ENCODE measurements at regions not wholly inside any gene's neighbourhood (a gene's known extent, or its start where the extent isn't known, plus 50 kb on each side); places are given as distances from the start of the nearest gene placed in this dataset.
"Not testable (repeated sequence)": the region's sequence is repeated elsewhere in the genome, so short reads cannot be mapped to it uniquely, and the experiment has no call there.

DNA sequence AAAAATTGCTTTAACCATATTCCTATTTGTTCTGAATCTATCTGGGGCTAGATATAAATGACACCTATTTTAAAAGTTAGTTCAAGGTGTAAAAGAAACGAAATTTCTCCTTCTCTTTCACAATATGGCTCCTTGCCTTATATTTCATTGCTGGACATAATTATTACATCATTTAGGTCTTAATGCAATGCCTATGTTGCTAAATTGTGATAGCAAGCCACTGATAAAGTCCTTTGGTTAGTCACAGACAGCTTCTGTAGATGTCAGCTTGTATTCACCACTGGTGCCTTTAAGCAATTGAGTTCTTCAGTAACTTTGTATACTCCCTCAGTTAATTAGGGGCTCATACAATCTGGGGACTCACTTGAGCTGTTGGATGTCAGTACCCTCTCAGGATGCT, 1236.6 kb downstream of the GATA3 start:
- no peak for DNase-seq (ENCODE audit: low read depth)

DNA sequence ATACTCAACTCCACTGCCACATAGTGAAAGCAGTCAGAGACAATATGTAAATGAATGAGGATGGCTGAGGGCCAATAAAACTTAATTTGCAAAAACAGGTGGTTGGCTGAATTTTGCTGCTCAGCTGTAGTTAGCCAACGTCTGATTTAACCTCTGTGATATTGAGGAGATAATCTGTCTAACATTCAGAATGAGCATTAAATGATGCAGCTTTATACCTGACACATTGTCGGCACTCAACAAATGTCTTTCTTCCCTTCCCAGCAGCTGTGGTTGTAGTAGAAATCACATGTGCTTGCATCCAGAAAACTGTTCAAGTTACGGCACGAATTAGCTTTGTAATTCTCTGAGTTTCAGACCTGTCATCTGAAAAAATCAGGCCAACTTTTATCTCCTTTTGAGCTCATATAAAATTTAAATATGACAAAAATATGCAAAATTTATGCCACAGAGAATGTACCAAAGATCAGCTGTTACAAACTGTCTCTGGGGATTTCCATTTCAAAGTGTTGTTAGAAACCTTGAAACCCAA, 1239.7 kb downstream of the GATA3 start:
- no peak for DNase-seq (ENCODE audit: low read depth)

DNA sequence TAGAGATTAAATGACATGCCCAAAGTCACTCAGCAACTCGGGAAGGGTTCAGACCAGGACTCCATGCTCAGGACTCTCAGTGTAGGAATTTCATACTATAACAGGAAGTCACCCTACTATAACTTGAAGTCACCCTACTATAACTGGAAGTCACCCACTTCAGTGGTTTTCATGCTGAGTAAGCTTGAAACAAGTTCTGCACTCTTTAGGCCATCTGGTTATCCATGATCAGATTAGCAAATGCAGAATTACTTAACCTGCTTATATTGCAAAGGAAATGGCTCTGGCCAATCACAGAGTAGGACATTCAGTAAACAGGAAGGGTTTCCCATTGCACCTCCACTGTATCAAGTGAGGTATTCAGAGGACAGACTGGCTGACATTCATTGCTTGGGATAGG, 1240.4 kb downstream of the GATA3 start:
- DNase-seq (ENCODE audit: low read depth): no peak

DNA sequence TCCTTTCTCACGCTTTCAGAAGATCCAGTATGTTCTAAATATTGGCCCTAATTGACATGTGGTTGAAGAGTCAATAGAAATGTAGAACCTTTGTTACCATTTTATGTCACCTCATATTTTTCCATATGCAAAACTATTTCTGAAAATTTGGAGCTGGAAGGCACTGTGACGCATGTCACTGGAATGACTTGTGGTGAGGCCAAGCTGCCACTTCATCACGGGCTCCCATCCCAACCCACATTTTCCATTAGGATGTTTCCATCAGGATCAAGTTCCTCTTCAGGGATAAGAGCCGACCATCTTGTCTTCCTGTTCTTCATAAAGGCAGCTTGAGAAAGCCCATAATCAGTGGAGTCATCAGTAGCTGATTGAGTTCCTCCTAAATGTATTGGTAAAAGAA, 1241.7 kb downstream of the GATA3 start:
- DNase-seq (ENCODE audit: low read depth): no peak

DNA sequence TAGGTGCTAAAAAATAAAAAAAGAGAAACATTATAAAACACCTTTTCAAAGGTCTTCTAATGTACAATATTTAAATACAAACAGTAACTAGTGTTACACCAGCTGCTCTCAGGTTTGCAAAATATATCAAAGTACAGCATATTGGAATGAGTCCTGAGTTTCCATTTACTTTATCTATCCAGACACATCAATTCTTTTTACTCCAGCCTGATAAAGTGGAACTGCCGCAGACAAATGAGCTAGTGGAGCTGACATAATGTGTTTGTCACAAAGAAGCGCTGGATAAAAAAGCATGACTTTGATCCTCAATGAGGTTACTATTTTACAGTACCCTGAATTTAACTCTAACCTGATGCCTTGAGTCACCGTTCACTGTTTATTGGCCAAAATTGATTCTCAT, 1243.1 kb downstream of the GATA3 start:
- DNase-seq (ENCODE audit: low read depth): no peak

DNA sequence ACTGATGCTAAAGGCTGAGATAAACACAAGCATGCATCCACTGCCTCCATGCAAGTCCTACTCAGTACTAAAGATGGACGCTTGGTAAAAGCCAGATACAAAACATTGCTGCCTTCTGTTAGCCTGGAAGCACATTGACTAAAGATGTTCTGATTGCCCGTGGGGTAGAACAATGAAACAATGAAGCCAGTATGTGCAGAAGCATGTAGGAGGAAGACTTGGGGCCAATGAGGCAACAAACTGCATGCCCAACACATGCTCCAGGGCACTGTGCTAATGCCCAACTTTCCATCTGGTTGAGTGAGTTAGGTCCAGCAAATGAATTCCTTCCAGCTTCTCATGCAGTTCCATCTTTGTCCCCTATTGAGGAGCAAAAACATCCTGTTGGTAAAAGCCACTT, 1245.5 kb downstream of the GATA3 start:
- DNase-seq (ENCODE audit: low read depth): no peak

DNA sequence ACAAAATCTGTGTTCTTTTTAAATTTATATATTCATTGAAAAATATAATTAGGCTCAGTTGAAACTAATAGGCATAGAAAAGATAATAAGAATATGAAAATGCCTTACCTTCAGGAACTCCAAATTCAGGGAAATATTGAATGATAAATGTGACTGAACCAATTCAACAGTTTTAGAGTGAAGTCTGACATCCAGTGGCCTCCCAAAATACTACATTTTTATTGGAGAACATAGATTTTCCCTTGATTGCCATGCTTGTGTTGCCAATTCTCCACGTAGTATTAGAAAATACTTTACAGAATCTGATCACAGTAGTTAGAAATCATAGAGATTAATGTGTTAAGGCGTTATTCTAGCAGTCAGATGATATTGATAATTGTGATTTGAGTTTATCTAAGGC, 1246.7 kb downstream of the GATA3 start:
- DNase-seq (ENCODE audit: low read depth): no peak

DNA sequence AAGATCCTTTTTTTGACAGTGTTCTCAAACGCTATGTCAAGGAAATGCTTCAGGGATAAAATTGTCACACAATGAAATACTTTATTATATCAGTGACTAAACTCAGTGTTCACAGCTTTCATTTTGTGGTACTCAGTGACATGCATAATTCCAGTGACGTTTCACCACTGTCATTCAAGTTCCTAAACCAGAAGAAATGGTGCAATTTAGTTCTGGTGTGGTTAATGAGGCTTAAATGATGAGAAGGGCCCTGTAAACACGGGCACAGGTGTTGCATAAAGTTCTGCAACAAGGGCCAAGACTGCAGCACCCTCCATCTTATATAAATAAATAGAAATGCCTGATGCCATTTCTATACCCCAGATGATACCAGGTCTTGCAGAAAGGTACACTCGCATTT, 1247.1 kb downstream of the GATA3 start:
- no peak for DNase-seq (ENCODE audit: low read depth)

DNA sequence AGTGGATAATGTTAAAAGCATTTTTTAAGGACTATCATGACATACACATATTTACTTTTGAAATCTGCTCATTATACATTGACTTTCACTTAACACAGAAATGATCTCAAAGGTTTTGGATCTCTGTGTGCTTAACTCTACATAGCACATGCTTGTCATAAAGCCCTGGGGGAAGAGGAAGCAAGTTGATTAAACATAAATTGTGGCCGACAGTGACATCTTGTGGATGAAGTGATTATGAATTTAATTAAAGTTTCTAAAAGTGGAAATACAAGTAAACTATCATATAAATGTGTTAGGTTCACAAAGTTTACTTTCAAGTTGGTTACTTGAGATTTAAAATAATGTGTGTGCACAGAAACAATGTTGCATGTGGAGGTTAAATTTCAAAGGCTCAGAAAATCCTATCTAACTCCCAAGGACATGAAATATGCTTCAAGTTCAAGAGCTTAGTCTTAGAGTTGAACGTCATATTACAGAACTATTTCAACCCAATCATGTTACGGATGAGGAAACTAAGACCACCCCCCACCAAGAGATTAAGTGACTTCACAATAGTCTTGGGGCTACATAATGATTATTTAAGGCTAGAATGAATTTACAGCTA, 1247.8 kb downstream of the GATA3 start:
- peak; percentile 56 for DNase-seq (ENCODE audit: low read depth)

DNA sequence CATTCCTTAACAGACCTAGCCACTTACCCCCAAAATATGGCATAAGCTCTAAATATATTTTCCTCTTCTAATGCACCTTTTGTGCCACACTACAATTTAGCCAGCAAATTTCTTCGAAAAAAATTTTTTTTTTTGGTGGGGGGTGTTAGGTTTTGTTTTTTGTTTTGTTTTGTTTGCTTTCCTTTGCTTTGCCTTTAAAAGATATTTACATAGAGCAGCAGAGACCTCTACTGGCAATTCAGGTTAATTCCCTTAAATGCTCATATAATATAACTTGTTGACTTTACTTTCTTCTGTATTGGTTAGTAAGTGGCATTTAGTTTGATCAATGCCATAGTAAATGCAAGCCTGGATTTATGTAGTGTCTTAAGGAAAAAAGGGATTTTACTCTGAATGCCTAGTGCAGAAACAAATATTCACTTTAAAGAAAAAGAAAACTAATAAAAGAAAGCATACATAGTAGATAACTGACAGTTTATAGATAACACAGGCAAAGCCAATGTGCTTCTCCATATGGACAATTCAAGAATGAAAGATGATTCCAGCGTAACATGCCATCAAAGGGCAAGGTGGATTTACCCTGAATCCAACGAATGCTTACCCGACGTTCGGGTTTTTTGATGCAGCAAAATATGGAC, 1250.6 kb downstream of the GATA3 start:
- peak; percentile 23 for DNase-seq (ENCODE audit: low read depth)

DNA sequence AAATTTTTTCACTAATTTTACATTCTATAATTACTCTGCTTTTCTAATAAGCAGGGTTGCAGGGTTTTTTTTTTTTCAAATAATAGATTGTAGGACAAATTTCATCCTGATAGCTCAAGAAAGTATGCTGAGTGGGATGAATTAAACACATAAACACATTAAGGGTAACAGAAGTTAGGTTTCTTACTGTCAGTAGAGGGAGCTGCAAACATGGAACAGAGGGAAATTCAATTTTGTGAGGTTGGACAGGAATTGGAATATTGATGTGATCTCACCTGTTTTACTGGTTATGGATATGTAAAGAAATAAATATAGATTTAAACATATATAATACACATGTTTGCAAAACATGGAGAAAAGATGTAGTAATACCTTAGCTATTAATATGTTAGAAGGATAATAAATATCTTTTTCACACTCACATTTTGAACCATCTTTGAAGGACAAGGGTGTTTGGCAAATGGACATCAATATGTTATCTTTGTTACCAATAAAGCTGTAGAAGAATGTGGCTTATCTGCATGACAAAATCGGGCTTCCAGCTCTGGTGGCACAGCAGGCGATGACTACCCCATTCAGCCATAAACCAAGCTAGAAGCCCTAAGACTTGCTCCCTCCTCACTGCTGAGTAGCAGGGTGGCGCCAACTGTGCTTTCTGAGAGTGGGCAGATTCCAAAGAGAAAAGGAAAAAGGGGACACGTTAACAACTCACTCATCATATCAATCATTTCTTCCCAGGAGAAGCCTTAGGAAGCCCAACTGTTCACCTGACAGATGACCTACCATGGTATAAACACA, 1257.4 kb downstream of the GATA3 start:
- peak; percentile 1 for DNase-seq (ENCODE audit: low read depth)

DNA sequence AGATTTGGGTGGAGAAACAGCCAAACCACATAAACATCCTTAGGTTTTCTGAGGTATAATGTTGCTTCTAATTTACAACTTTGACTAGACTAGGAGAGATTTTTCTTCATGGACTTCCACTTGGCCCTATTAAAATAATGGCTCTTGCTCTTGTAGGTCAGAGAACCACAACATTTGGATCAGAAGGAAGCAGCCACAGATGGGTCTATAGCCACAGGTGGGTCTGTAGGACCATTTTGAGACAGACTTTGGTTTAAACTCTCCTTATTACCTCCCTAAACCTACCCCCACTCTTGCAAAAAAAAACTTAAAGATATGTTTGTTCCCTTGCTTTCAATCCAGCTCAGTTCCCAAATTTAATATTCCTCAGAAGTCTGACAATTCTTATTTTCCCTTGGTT, 1260.8 kb downstream of the GATA3 start:
- DNase-seq (ENCODE audit: low read depth): no peak

DNA sequence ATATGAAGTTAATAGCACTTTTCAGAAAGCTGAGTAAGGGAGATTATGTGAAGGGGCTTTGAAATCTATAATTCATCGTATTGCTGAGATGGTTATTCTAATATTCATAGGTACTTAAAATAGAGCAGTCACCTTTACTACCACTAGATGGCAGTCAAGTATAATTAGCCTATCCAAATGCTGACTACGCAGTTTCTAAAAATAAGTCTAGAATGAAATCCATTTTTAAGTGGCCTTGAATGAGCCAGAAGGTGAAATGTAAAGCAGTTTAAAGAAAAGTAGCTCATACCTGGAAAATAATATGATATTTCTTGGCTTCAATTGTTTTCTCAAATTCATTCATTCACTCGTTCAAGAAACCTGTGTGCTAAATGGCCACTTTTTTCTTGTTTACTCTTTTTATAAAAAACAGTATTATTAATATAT, 1277.1 kb downstream of the GATA3 start:
- DNase-seq (ENCODE audit: low read depth): peak; percentile 60

DNA sequence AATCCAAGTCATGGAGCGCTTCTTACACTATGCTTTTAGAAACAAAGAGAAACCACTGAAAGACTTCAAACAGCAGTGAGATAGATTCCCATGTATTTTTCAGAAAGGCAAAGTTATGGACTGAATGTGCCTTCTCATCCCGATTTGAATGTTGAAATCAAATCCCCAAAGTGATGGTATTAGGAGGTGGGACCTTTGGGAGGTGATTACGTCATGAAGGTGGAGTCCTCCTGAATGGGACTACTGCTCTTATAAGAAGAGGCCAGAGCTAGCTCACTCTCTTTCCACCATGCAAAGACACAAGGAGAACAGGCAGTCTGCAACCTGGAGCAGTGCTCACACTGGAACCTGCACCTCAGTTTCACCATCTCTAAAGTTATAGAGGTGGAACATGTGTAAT, 1279.8 kb downstream of the GATA3 start:
- DNase-seq (ENCODE audit: low read depth): no peak

DNA sequence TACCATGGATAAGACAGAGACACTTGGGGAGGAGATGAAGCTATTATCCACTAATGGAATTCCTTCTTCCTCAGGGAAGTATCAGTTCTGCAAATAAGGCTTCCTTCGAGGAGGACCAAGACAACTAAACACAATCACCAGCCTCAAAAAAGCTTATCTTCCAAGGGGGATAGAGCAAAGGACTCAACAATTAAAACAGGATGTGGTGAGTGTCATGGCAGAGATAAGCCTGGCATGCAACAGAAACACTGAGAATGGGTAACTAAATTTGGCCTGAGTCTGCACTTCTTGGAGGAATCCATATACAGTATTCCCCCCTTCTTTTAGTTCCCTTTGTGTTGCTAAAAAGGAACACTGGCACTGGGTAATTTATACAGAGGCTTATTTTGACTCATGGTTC, 1285.2 kb downstream of the GATA3 start:
- no peak for DNase-seq (ENCODE audit: low read depth)

DNA sequence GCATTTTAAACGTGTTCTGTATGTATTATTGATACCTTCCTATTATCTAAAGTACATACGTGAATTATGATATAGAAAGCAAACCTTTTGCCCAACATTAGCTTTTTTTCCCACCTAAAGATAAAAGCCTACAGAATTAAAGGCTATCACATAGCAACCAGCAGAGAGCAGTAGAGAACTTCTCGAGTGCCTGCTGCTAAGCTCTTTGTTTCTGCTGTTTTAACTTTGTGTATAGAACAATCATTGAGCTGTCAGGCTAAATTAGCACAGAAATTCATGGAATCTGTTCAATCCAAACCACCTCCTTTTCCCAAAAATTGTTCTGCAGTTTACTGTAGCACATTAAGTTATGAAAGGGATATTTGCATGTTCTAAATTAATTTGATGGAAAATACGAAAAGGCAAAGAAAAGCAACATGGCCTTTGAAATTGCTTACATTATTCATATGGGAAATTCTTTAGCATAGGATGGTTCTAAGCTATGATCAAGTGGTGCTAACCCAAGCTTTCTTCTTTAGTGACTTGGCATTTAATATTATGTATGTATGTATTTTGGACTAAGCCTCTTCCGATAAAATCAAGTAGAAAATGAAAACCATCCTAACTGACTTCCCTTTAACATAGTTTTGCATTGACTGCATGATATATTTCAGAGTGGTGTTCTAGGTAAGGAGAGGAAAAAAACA, 1288.5 kb downstream of the GATA3 start:
- DNase-seq (ENCODE audit: low read depth): peak; percentile 47

DNA sequence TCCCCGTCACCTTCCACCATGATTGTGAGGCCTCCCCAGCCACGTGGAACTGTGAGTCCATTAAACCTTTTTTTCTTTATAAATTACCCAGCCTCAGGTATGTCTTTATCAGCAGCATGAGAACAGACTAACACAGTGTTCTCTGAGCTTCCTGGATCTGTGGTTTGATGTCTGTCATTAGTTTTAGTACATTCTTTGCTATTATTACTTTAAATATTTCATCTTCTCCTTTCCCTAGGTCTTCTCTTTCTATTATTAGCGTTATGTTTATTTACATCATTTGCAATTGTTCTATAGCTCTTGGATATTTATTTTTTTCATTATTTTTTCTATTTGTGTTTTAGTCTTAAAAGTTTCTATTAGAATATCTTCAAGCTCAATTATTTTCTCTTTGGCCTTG, 1293.4 kb downstream of the GATA3 start:
- DNase-seq (ENCODE audit: low read depth): not testable (repeated sequence)

DNA sequence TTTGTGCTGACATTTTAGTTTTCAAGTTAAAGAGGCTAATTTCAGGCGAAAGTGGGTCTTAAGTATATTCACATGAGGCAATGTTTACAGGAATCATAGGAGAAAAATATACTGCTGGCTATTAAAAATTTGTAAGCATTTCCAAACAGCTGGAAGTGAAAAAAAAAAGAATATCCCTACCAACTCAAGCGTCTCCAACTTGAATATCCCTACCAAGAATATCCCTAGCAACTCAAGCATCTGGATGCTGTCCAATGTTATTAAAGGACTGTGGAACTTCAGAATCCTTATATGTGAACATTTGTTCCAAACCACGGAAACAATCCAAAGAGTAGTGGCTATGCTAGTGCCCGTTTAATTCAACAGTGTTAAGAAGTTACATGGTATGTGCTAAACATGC, 1303.0 kb downstream of the GATA3 start:
- DNase-seq (ENCODE audit: low read depth): no peak

DNA sequence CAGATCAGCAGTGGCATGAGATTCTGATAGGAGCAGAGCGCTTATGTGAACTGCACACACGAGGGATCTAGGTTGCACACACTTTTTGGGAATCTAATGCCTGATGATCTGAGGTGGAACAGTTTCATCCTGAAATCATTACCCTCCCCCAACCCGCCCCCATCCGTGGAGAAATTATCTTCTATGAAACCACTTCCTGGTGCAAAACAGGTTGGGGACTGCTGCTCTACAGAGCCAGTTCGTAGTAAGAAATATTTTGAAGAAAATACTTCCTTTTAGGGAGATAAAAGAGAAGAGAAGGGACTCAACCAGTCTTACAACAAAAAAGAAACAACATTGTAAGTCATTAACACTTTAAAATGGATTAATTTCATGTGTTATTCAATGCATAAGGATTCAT, 1308.2 kb downstream of the GATA3 start:
- DNase-seq (ENCODE audit: low read depth): no peak

DNA sequence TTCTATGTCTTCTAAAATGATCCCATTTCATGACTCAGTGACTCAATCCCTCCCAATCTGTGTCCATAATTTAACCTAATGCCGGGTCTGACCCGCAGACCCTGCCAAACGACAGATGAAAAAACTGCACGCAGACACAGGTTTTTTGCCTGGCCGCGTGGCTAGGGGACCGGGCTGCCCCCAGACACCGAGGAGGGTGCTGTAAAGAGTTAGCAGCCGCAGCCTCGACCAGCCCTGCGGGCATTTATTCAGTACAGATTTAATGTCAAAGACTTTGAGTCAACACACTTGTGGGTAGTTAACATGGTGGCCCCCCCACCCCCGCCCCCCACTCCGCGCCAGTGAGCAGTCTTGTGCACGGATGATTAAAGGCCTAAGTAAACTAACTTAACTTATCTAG, 1324.7 kb downstream of the GATA3 start:
- DNase-seq (ENCODE audit: low read depth): no peak

DNA sequence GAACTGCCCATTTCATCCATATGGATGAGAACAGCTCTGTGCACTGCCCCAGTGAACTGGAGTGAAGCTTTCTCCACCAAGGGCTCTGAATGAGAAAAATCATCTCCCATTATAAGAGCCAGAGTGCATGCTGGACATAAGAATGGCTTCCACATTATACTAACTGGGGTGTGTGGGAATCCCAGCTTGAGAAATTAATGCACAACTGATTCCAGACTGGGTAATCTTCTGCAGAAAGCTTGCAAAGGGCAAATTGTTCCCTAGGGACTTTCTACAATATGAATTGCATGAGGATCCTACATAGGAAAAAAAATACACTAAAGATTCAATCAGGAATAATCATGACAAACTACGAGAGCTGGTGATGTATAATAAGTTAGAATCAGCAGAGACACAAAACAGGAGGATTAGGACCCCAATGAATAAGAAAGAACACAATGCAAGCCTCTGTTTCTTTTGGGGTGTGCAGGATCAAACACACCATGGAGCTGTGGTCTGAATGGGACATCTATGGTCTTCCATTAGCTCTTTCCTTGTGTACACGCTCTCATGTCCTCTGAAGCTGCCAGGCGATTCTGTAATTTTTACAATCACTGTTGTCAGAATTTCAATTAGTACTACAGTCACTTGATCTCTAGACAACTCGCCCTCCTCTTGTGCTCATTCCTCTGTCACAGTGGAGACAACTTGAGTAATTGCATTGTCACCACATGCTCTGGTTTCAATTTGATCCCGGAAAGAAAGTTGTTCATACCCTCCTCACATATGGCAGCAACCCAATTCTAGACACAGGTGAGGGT, 1327.4 kb downstream of the GATA3 start:
- DNase-seq (ENCODE audit: low read depth): no peak

DNA sequence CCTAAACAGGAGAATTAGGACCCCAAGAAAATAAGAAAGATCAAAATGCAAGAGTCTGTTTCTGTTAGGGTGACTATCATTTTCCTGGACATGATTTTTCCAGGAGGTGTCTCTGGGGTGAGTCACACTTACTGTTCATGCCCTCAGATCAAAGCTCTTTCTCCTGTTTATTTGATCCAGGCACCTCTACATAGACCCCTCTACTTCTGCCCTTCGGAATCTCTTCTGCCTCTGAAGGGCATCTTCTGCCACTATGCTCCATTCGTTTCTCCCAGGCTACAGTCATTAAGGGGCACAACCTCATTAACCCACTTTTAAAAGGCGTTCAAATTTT, 1328.0 kb downstream of the GATA3 start:
- DNase-seq (ENCODE audit: low read depth): no peak
